Naive B cell (primary cell): ENCODE measurements at regions not wholly inside any gene's neighbourhood (a gene's known extent, or its start where the extent isn't known, plus 50 kb on each side); places are given as distances from the start of the nearest gene placed in this dataset.

ENCODE experiments used
- ATAC-seq, 2 donors: fragments of 150-1000 bp; cut with Tn5 transposase; 2 replicates each; pipeline ENCODE4 v1.10.0; 2021; ENCODE audit warnings: low read depth in 2 of 2, mild to moderate bottlenecking in 2 of 2, moderate library complexity in 2 of 2
- DNase-seq: peaks from one replicate; pipeline ENCODE4 v3.0.0; 2022
- H3K27ac Mint-ChIP-seq, 6 donors: one replicate each; pipeline ENCODE4 v1.8.0; 2020 to 2022; ENCODE audit warnings: mild to moderate bottlenecking in 6 of 6, mixed read lengths in 6 of 6, moderate library complexity in 5 of 6, inconsistent platforms in 2 of 6
- H3K27me3 Mint-ChIP-seq, 3 donors: one replicate each; pipeline ENCODE4 v1.8.0; 2021 to 2022; ENCODE audit warnings: mixed read lengths in 3 of 3, mild to moderate bottlenecking in 1 of 3
- H3K36me3 Mint-ChIP-seq, 2 donors: one replicate each; pipeline ENCODE4 v1.8.0; 2020 to 2022; ENCODE audit warnings: mixed read lengths in 2 of 2, inconsistent platforms in 1 of 2, mild to moderate bottlenecking in 1 of 2
- H3K4me1 Mint-ChIP-seq, 3 donors: one replicate each; pipeline ENCODE4 v1.8.0; 2020 to 2022; ENCODE audit warnings: mixed read lengths in 3 of 3, inconsistent platforms in 1 of 3, mild to moderate bottlenecking in 1 of 3, moderate library complexity in 1 of 3
- H3K4me3 Mint-ChIP-seq, 8 donors: one replicate each; pipeline ENCODE4 v1.8.0; 2020 to 2022; ENCODE audit warnings: mild to moderate bottlenecking in 8 of 8, mixed read lengths in 8 of 8, moderate library complexity in 8 of 8, inconsistent platforms in 2 of 8
- H3K9me3 Mint-ChIP-seq, 7 donors: one replicate each; pipeline ENCODE4 v1.8.0; 2020 to 2022; ENCODE audit warnings: mixed read lengths in 7 of 7, mild to moderate bottlenecking in 5 of 7, inconsistent platforms in 2 of 7, moderate library complexity in 1 of 7

GRCh38 chr14:97213720-97214119 is 416.5 kb downstream of the VRK1 start:
- Mint-ChIP-seq H3K4me3 (no peak overlapping the region), H3K36me3 (no peaks in the 10 kb centered on the region), H3K27ac (no peak overlapping the region), H3K27me3 (peaks cover 18 to 41% (median 22%) of the 10 kb centered on the region in 3 donors), H3K9me3 (peaks cover 0 to 1% (median 0%) of the 10 kb centered on the region in 7 donors), H3K4me1 (peaks cover 0 to 6% (median 0%) of the 10 kb centered on the region in 3 donors)
- DNase-seq (no peak), ATAC-seq (no peak)

DNA sequence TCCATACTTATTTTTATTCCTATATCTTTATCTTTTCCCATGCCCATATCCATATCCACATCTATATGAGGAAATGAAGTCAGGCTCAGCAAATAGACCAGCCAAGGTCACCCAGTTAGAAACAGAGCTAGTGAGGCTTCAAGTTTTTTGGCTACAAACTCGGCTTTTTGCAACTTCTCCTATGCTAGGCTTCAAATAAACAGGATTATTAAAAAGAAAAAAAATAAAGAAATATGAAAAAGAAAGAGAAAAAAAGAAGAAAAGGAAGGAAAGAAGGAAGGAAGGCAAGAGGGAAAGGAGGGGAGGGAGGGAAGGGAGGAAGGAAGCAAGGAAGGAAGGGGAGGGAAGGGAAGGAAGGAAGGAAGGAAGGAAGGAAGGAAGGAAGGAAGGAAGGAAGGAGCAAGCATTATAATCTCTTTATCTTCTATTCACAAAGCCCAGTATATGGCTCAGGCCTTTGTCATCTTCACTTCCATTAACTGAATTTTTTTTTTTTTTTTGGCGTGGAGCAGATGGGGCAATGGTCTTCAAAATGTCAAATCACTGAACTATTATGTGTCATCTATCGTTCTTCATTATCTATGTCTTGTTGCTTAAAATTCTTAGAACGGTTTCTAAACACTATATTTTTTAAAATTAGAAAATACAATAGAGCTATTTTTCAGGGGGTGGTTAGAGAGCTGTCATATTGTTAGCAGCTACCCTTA is 418.2 kb downstream of the VRK1 start:
- H3K27me3 Mint-ChIP-seq, result peaks cover 20 to 47% (median 23%) of the 10 kb centered on the region in 3 donors
- no peak overlapping the region for H3K27ac Mint-ChIP-seq

DNA sequence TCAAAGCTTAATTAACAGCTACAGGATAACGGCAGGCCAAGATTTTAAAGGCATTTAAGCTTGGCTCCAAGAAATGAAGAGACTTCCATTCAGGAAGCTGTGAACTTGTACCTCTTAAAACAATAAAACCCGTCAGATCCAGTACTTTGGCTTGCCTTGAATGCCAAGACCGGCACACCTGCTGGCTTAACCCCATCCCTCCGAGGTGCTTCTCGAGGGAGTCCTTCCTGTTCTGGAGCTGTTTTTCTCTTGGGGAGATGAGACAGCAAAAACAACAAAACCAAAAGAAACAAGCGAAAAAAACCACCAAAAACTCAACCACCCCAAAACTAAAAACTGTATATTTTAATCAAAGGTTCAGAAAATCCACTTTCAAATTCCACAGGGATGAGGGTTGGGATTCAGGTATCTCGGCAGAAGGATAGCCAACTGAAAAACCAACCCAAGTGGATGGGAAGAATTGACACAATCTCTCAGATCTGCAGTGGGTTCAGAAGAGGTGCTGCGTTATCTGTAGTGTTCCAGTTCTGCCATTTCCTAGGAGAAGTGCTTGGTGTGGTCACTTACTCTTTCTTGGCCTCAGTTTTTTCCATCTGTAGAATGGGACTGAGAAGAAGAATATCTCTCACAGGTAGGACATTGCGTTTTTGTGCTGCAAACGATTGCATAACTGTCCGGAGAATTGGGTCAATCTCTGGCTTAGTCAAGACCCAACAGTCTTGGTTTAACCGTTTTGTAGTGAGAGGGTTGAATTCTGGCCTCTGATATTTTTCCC is 420.1 kb downstream of the VRK1 start:
- no peak for DNase-seq
- H3K36me3 Mint-ChIP-seq, result peaks cover 0 to 6% of the 10 kb centered on the region in 2 donors
- H3K27ac Mint-ChIP-seq, result no peak overlapping the region
- peak overlapping the region in 1 of 8 donors; percentile 69 for H3K4me3 Mint-ChIP-seq
- peaks cover 8 to 14% (median 13%) of the 10 kb centered on the region in 3 donors for H3K4me1 Mint-ChIP-seq
- H3K9me3 Mint-ChIP-seq, result peaks cover 0 to 5% (median 1%) of the 10 kb centered on the region in 7 donors
- no peak for ATAC-seq
- H3K27me3 Mint-ChIP-seq, result peaks cover 30 to 54% (median 32%) of the 10 kb centered on the region in 3 donors

More for the DNA sequence above, 418.2 kb downstream of the VRK1 start:
- DNase-seq, result no peak
- Mint-ChIP-seq H3K36me3 (peaks cover 0 to 5% of the 10 kb centered on the region in 2 donors), H3K4me3 (no peak overlapping the region), H3K9me3 (peaks cover 0 to 3% (median 0%) of the 10 kb centered on the region in 7 donors), H3K4me1 (peaks cover 7 to 14% (median 13%) of the 10 kb centered on the region in 3 donors)
- ATAC-seq, result no peak

DNA sequence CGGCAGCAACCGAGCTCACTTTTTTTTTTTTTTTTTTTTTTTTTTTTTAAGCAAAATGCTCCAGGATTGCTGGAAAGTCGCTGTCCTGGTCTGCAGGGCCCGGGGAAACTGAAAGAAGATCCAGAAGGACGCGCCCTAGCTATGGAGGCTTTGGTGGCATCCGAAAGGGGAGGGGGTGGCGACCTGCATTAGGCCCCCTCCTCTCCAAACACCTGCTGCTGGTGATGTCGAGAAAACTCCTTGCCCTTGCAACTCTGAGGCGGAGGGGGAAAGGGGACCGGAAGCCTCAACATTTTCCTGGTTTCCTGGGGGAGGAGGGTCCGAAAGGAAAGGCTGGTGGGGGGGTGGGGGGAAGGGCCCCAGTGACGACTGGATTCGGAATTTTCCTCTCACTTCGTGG is 421.1 kb downstream of the VRK1 start:
- H3K27me3 Mint-ChIP-seq, result peaks cover 37 to 60% (median 42%) of the 10 kb centered on the region in 3 donors

DNA sequence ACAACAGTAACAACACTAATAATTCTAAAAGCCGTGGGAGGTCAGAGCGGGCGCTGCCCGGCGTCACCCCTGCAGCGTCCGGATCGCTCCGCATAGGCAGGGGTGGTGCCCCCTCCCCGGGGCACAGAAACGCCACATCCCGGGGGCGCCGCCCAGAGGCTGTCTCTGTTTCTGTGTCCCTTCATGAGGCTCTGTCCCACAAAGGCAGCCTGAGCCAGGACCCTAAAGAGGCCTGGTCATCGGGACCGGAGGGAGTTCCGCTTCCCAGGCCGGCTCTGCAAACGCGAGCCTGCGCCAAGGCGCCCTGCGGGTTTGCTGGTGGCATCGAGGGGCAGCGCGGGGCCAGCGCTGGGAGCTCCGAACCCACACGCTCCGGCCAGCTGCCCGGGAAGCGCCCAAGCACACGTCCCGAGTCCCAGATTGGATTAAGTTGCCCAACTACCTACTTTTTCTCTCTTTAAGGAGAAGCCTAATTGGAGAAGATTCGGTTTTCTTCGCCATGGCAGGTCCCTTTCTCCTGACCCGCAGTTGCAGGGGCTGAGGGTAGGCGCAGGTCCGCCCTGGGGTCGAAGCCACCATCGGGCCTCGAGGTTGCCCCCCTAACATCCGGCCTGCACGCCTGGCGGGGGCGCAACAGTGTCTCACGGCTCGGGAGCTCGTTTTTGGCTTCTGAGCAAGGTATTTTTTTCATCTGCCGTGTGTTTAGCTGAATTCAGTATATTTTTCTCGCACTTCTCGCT is 421.7 kb downstream of the VRK1 start:
- Mint-ChIP-seq H3K4me3 (peak overlapping the region; percentile 52 to 79 (median 67)), H3K27me3 (peaks cover 42 to 62% (median 42%) of the 10 kb centered on the region in 3 donors), H3K27ac (peak overlapping the region in 1 of 6 donors; percentile 64), H3K9me3 (peaks cover 0 to 10% (median 1%) of the 10 kb centered on the region in 7 donors), H3K4me1 (peaks cover 8 to 14% (median 13%) of the 10 kb centered on the region in 3 donors), H3K36me3 (peaks cover 0 to 10% of the 10 kb centered on the region in 2 donors)
- DNase-seq, result no peak
- peak in 1 of 2 donors; percentile 13 for ATAC-seq

More for the DNA sequence above, 421.1 kb downstream of the VRK1 start:
- Mint-ChIP-seq H3K27ac (no peak overlapping the region), H3K36me3 (peaks cover 0 to 6% of the 10 kb centered on the region in 2 donors), H3K4me3 (peak overlapping the region in 7 of 8 donors; percentile 55 to 79 (median 69)), H3K9me3 (peaks cover 0 to 10% (median 1%) of the 10 kb centered on the region in 7 donors), H3K4me1 (peaks cover 8 to 14% (median 13%) of the 10 kb centered on the region in 3 donors)
- ATAC-seq (no peak), DNase-seq (no peak)

GRCh38 chr14:97219431-97220017 is 422.3 kb downstream of the VRK1 start:
- Mint-ChIP-seq H3K27ac (no peak overlapping the region), H3K9me3 (peaks cover 0 to 10% (median 1%) of the 10 kb centered on the region in 7 donors), H3K36me3 (peaks cover 0 to 15% of the 10 kb centered on the region in 2 donors), H3K27me3 (peaks cover 42 to 59% (median 48%) of the 10 kb centered on the region in 3 donors), H3K4me1 (peaks cover 8 to 16% (median 14%) of the 10 kb centered on the region in 3 donors), H3K4me3 (peak overlapping the region; percentile 52 to 90 (median 68))
- no peak for DNase-seq
- no peak for ATAC-seq

GRCh38 chr14:97221572-97222285 is 424.5 kb downstream of the VRK1 start:
- H3K4me1 Mint-ChIP-seq, result peaks cover 8 to 16% (median 14%) of the 10 kb centered on the region in 3 donors
- H3K36me3 Mint-ChIP-seq, result peaks cover 0 to 15% of the 10 kb centered on the region in 2 donors
- H3K27me3 Mint-ChIP-seq, result peaks cover 56 to 59% (median 57%) of the 10 kb centered on the region in 3 donors
- H3K4me3 Mint-ChIP-seq, result no peak overlapping the region
- no peak for ATAC-seq
- peaks cover 0 to 10% (median 1%) of the 10 kb centered on the region in 7 donors for H3K9me3 Mint-ChIP-seq
- DNase-seq, result no peak
- no peak overlapping the region for H3K27ac Mint-ChIP-seq

DNA sequence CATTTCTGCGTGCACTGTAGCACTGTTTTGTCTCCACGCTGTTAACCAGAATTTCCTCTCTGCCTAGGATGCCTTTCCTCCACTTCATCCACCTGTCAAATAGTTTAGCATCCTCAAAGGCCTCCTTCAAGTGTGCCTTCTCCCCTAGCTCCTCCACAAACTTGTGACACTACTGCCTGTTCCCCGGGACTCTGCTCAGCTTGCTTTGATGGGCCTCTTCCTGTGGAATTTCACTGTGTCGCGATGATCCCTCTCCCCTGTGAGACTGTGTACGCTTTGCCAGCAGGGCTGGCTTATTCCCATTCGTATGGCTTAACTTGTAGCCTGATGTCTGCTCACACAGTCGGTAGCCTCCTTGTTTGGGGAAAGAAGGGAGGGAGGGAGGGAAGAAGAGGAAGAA is 426.8 kb downstream of the VRK1 start:
- H3K4me1 Mint-ChIP-seq, result peaks cover 8 to 13% (median 10%) of the 10 kb centered on the region in 3 donors
- no peak overlapping the region for H3K27ac Mint-ChIP-seq
- ATAC-seq (no peak), DNase-seq (no peak)
- H3K9me3 Mint-ChIP-seq, result peaks cover 0 to 10% (median 2%) of the 10 kb centered on the region in 7 donors
- no peak overlapping the region for H3K4me3 Mint-ChIP-seq
- peaks cover 42 to 64% (median 57%) of the 10 kb centered on the region in 3 donors for H3K27me3 Mint-ChIP-seq
- peaks cover 0 to 15% of the 10 kb centered on the region in 2 donors for H3K36me3 Mint-ChIP-seq

DNA sequence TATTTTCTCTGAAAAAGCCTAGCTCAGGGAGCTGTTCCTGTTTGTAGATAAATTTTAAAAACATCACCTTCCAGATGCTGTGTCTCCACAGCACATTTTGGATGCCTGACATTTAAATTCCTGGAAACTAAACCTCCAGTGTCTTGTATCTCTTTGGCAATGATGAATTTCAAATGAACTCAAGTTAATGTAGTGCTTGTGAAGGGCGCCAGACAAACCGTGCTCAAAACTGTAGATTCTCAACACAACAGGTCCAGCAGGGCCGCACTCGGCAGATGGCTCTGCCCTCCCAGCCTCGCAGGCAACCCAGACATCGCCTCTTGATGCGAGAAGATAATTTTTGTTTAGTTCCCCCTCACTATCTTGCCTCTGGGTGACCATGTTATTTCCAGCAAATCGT is 432.9 kb downstream of the VRK1 start:
- H3K4me3 Mint-ChIP-seq, result no peak overlapping the region
- no peaks in the 10 kb centered on the region for H3K36me3 Mint-ChIP-seq
- peaks cover 0 to 4% (median 0%) of the 10 kb centered on the region in 7 donors for H3K9me3 Mint-ChIP-seq
- H3K27me3 Mint-ChIP-seq, result peaks cover 5 to 41% (median 16%) of the 10 kb centered on the region in 3 donors
- no peak overlapping the region for H3K27ac Mint-ChIP-seq
- ATAC-seq, result no peak
- no peak for DNase-seq
- H3K4me1 Mint-ChIP-seq, result no peaks in the 10 kb centered on the region

GRCh38 chr14:97233319-97233985 is 436.3 kb downstream of the VRK1 start:
- DNase-seq, result no peak
- no peak for ATAC-seq
- no peaks in the 10 kb centered on the region for H3K36me3 Mint-ChIP-seq
- peaks cover 0 to 4% (median 0%) of the 10 kb centered on the region in 3 donors for H3K4me1 Mint-ChIP-seq
- peaks cover 11 to 39% (median 17%) of the 10 kb centered on the region in 3 donors for H3K27me3 Mint-ChIP-seq
- H3K9me3 Mint-ChIP-seq, result peaks cover 0 to 6% (median 2%) of the 10 kb centered on the region in 7 donors
- no peak overlapping the region for H3K4me3 Mint-ChIP-seq
- no peak overlapping the region for H3K27ac Mint-ChIP-seq

DNA sequence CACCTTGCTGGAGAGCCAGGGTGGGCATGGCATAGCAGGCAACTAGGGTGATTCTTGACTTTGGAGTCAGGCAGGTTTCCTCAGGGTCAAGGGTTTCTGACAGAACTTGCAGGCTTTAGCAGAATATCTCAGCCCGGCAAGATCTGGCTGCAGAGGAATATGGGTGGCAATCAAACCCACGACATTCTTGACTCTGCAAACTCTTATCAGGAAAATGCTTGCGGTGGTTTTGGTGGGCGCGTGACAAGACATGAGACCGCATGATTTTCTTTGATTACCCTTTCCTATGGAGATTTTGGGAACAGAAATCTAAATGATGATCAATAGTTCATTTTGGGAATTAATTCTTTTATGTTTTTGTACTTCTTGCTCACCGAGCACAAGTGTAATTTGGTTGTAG is 449.5 kb downstream of the VRK1 start:
- Mint-ChIP-seq H3K4me3 (no peak overlapping the region), H3K9me3 (peaks cover 0 to 4% (median 0%) of the 10 kb centered on the region in 7 donors), H3K27ac (no peak overlapping the region), H3K36me3 (peaks cover 0 to 4% of the 10 kb centered on the region in 2 donors), H3K4me1 (peaks cover 4 to 5% (median 5%) of the 10 kb centered on the region in 3 donors), H3K27me3 (peaks cover 0 to 13% (median 12%) of the 10 kb centered on the region in 3 donors)
- DNase-seq (no peak), ATAC-seq (no peak)
